Breast epithelium (tissue), 4 donors: ENCODE measurements at regions not wholly inside any gene's neighbourhood (a gene's known extent, or its start where the extent isn't known, plus 50 kb on each side); places are given as distances from the start of the nearest gene placed in this dataset.
A peak's percentile ranks its signal among the peaks of the same experiment; 100 is the strongest.

ENCODE experiments used
- DNase-seq, 2 donors: peaks; one replicate each; pipeline ENCODE4 v3.0.0-alpha.2; 2019; ENCODE audit warnings: low spot score in 2 of 2
- H3K27ac ChIP-seq, 2 donors: fragments of 200-600 bp; sonication (generic) in 1 of 2; one replicate each; pipeline ENCODE4 v1.5.1; 2016 to 2019; ENCODE audit warnings: mild to moderate bottlenecking in 1 of 2
- H3K27me3 ChIP-seq, 2 donors: fragments of 200-600 bp; sonication (generic) in 1 of 2; one replicate each; pipeline versions ENCODE4 v1.5.1 to v1.6.0; 2017 to 2019; ENCODE audit warnings: control low read depth in 1 of 2, mild to moderate bottlenecking in 1 of 2
- H3K36me3 ChIP-seq: fragments of 200-600 bp; one replicate; pipeline ENCODE4 v1.5.1; 2019
- H3K4me1 ChIP-seq, 2 donors: fragments of 200-600 bp; sonication (generic); one replicate each; pipeline ENCODE4 v1.5.1; 2016 to 2019; ENCODE audit warnings: control low read depth in 1 of 2
- H3K4me3 ChIP-seq, 3 donors: fragments of 200-600 bp; sonication (generic); 1 replicate in 2 of 3; 2 replicates in 1 of 3; pipeline ENCODE4 v1.5.1; 2016 to 2019; ENCODE audit warnings: mild to moderate bottlenecking in 3 of 3, moderate library complexity in 2 of 3
- H3K9me3 ChIP-seq, 2 donors: fragments of 200-600 bp; sonication (generic) in 1 of 2; one replicate each; pipeline ENCODE4 v1.5.1; 2016 to 2019; ENCODE audit warnings: control low read depth in 1 of 2
- CTCF ChIP-seq, 3 donors: fragments of 450-650 bp; IDR thresholded peaks; one replicate each; pipeline ENCODE4 v1.5.1; 2016 to 2017; ENCODE audit warnings: antibody characterized with exemption in 3 of 3, mild to moderate bottlenecking in 3 of 3, moderate library complexity in 3 of 3
- POLR2A ChIP-seq: fragments of 450-650 bp; IDR thresholded peaks from one replicate; pipeline ENCODE4 v1.6.1; 2016; ENCODE audit warnings: antibody characterized with exemption, mild to moderate bottlenecking, moderate library complexity
- POLR2AphosphoS5 ChIP-seq, 3 donors: sonication (generic); formaldehyde crosslinking; IDR thresholded peaks; one replicate each; pipeline ENCODE4 v1.6.1; 2017; ENCODE audit warnings: antibody characterized with exemption in 3 of 3
- intact Hi-C: fragments of 100-400 bp; cut with DNase I; formaldehyde crosslinking; loops from one replicate; pipeline ENCODE4 v1.15.1; 2023; ENCODE audit warnings: low total_unique reads

GRCh38 chr3:16033889-16034687 is 140.4 kb upstream of the GALNT15 start:
- intact Hi-C loops, result loop anchor here (5.0 kb wide), 1 partner anchor 633 kb away; no protein-coding TSS in a partner anchor
- no peaks in the 10 kb centered on the region for H3K4me1 ChIP-seq
- no peak overlapping the region for H3K4me3 ChIP-seq
- H3K27ac ChIP-seq, result no peak overlapping the region
- H3K36me3 ChIP-seq, result no peaks in the 10 kb centered on the region
- DNase-seq, result no peak
- no peaks in the 10 kb centered on the region for H3K9me3 ChIP-seq
- H3K27me3 ChIP-seq, result no peaks in the 10 kb centered on the region
- TF ChIP-seq POLR2A (no peak), CTCF (IDR thresholded peaks at IDR 0.05) (no peak), POLR2AphosphoS5 (IDR thresholded peaks at IDR 0.05) (no peak)

GRCh38 chr3:16040991-16041390 is 133.5 kb upstream of the GALNT15 start:
- no peaks in the 10 kb centered on the region for H3K4me1 ChIP-seq
- TF ChIP-seq POLR2AphosphoS5 (IDR thresholded peaks at IDR 0.05) (no peak), CTCF (IDR thresholded peaks at IDR 0.05) (no peak)
- intact Hi-C loops, result no loop called here
- H3K9me3 ChIP-seq, result no peaks in the 10 kb centered on the region
- no peak overlapping the region for H3K4me3 ChIP-seq
- DNase-seq, result no peak
- no peak overlapping the region for H3K27ac ChIP-seq
- no peaks in the 10 kb centered on the region for H3K36me3 ChIP-seq
- H3K27me3 ChIP-seq, result no peaks in the 10 kb centered on the region

- no peaks in the 10 kb centered on the region for H3K9me3 ChIP-seq
- peak overlapping the region in 2 of 3 donors; percentile 24 to 50 for H3K4me3 ChIP-seq
- no peaks in the 10 kb centered on the region for H3K4me1 ChIP-seq
- no peak for DNase-seq
- no peaks in the 10 kb centered on the region for H3K27me3 ChIP-seq
- no peak overlapping the region for H3K27ac ChIP-seq
- intact Hi-C loops, result no loop called here
- H3K36me3 ChIP-seq, result no peaks in the 10 kb centered on the region
- TF ChIP-seq POLR2A (no peak), CTCF (IDR thresholded peaks at IDR 0.05) (peak; percentile 77 to 86 (median 86))
These were observed 125.8 kb upstream of the GALNT15 start for GRCh38 chr3:16048435-16049318.

GRCh38 chr3:16050641-16051467 is 123.6 kb upstream of the GALNT15 start:
- no peak for DNase-seq
- Histone ChIP-seq H3K9me3 (no peaks in the 10 kb centered on the region), H3K27me3 (no peaks in the 10 kb centered on the region), H3K4me3 (peak overlapping the region; percentile 4 to 41 (median 8)), H3K27ac (peak overlapping the region; percentile 77 to 94), H3K36me3 (no peaks in the 10 kb centered on the region), H3K4me1 (no peaks in the 10 kb centered on the region)
- TF ChIP-seq POLR2AphosphoS5 (IDR thresholded peaks at IDR 0.05), result peak in 2 of 3 donors; percentile 55 to 76
- TF ChIP-seq POLR2A, result no peak
- intact Hi-C loops, result no loop called here

GRCh38 chr3:16051691-16052090 is 122.8 kb upstream of the GALNT15 start:
- intact Hi-C loops, result no loop called here

More at GRCh38 chr3:16051691-16052090, 122.8 kb upstream of the GALNT15 start:
- no peaks in the 10 kb centered on the region for H3K27me3 ChIP-seq
- no peaks in the 10 kb centered on the region for H3K4me1 ChIP-seq
- DNase-seq, result no peak
- peak overlapping the region in 1 of 3 donors; percentile 41 for H3K4me3 ChIP-seq
- TF ChIP-seq POLR2AphosphoS5 (IDR thresholded peaks at IDR 0.05) (no peak), POLR2A (no peak), CTCF (IDR thresholded peaks at IDR 0.05) (no peak)
- H3K9me3 ChIP-seq, result no peaks in the 10 kb centered on the region
- peak overlapping the region; percentile 77 to 94 for H3K27ac ChIP-seq
- H3K36me3 ChIP-seq, result no peaks in the 10 kb centered on the region
